NCI-H446 (cell line): ENCODE measurements at regions not wholly inside any gene's neighbourhood (a gene's known extent, or its start where the extent isn't known, plus 50 kb on each side); places are given as distances from the start of the nearest gene placed in this dataset.
"Not testable (repeated sequence)": the region's sequence is repeated elsewhere in the genome, so short reads cannot be mapped to it uniquely, and the experiment has no call there.

ENCODE experiments used
- DNase-seq, 2 experiments: peaks; one replicate each; lab custom pipeline; 2025; lab: John Stamatoyannopoulos, UW

GRCh38 chr15:96125721-96126415 lies 204.6 kb upstream of the NR2F2 start:
- no peak for DNase-seq

- no peak for DNase-seq
Observed at GRCh38 chr15:96126859-96127258, 203.6 kb upstream of the NR2F2 start.

GRCh38 chr15:96130734-96131133 lies 199.8 kb upstream of the NR2F2 start:
- no peak for DNase-seq

DNA sequence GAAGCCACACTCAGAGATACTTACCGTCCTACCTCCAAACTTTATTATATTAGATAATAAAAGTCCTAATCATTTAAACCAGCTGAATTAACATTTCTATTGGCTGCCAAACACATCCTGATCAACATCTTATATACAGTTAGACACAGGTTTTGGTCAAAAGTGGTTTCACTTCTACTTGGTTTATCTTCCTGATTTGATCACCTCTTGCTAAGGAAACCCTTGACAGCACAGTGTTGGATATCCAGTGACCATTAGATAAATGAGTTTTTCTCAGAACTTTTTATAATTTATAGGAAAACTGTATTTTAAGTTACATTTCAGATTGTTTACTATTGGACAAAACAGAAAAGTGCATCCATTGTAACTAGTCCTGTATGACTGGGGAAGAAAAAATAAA lies 198.4 kb upstream of the NR2F2 start:
- DNase-seq, result no peak

DNA sequence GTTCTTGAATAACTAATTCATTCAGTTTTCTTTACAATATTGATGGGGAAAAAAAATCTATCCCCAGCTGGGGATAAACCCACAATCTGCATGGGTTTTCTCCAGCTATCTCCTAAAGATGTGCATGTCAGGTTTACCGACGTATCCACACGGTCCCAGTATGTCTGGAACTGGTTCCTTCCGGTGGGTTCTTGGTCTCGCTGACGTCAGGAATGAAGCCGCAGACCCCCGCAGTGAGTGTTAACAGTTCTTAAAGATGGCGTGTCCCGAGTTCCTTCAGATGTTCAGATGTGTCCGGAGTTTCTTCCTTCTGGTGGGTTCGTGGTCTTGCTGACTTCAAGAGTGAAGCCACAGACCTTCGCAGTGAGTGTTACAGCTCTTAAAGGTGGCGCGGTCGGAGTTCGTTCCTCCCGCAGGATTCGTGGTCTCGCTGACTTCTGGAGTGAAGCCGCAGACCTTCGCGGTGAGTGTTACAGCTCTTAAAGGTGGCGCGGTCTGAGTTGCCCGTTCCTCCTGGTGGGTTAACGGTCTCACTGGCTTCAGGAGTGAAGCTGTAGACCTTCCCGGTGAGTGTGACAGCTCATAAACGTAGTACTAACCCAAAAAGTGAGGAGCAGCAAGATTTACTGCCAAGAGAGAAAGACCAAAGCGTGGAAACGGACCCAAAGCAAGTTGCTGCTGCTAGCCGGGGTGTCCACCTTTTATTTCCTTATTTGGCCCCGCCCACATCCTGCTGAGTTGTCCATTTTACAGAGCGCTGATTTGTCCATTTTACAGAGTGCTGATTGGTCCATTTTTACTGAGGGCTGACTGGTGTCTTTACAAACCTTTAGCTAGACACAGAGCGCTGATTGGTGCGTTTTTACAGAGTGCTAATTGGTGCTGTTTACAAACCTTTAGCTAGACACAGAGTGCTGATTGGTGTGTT lies 195.1 kb upstream of the NR2F2 start:
- no peak for DNase-seq

DNA sequence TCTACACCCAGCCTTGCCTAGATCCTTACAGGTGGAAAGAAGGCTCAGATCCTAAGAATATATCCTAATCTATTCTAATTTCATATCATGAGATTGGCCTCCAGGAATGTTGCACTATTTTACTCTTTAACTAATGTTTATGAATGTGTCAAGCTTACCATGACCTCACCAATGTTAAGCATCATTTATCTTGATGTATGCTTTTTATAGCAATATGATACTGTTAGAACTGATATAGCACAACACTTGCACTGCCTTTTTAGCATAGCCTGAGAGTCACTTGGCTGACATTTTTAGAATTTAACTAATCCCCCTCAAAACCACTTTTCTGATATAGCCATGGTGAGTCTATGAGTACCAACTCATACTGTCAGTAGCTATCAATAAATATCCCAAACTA lies 191.5 kb upstream of the NR2F2 start:
- DNase-seq, result no peak

DNA sequence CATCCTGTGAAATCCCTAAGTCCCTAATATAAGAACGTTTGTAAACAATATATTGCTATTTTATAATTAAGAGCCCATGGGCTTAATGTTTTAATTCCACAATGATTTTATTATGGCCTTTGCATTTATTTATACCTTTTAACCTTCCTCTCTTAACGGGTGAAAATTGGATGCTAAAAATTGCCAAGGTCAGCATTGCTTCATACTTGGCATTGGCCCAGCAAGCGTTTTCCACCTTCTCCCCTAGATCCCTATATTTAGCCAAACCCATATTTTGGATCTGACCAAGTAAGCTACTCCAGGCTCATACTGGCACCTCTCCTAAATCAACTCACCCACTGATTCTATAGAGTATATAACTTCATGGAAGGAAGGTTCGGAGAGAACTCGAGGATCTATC lies 188.0 kb upstream of the NR2F2 start:
- no peak for DNase-seq

- no peak for DNase-seq
Observed at GRCh38 chr15:96144734-96145133, 185.8 kb upstream of the NR2F2 start.

GRCh38 chr15:96146726-96147125 lies 183.8 kb upstream of the NR2F2 start:
- no peak for DNase-seq

GRCh38 chr15:96147267-96147666 lies 183.2 kb upstream of the NR2F2 start:
- no peak for DNase-seq

GRCh38 chr15:96150254-96150653 lies 180.2 kb upstream of the NR2F2 start:
- no peak for DNase-seq

DNA sequence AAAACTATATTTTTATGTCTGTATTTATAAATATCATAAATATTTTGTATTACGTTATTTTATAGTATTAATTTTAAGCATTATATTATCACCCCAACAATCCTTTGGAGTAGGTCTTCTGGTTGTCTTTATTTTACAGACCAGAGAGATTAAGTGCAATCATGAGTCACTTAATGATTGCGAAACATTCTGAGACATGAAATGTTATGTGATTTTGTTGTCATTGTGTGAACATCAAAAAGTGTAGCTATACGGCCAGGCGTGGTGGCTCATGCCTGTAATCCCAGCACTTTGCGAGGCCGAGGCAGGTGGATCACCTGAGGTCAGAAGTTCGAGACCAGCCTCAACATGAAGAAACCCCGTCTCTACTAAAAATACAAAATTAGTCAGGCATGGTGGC lies 178.8 kb upstream of the NR2F2 start:
- DNase-seq, result not testable (repeated sequence)

- DNase-seq, result no peak
Observed at GRCh38 chr15:96153929-96154328, 176.6 kb upstream of the NR2F2 start.

DNA sequence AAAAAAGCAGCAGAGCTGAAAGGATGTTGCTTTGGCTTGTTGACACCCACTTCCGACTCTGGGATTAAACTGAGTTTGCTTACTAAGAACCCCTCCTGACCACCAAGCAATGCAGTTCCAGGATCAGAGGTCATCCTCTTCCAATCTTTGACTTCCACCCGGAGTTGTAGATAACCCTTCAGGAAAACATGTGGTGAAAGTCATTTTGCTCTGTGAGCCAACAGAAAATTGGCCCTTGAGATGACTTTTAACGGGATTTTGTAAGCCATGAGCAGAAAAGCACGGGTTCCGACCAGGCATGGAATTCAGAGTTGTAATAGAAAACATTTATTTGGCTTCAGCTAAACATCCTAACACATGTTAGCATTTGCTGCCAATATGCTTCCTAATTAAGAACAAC lies 171.6 kb upstream of the NR2F2 start:
- DNase-seq, result no peak

- no peak for DNase-seq
Observed at GRCh38 chr15:96160269-96160668, 170.2 kb upstream of the NR2F2 start.

DNA sequence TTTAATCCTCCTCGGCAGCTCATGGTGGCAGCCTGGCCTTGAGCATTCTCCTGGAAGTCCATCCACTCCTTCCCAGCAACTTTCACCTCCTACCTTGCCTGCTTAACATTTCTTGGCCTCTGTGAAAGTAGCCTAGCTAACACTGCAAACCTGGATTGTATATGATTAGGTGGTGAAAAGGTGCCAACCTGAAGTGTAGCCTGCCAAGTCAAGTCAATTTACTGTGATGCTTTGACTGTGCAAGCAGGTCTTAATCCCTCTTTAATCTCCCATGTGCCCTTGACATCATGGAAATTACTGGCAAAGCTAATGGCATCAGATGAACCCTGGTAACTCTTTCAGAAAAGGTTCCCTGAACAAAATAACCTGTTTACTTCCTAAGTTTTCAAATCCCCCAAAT lies 169.7 kb upstream of the NR2F2 start:
- no peak for DNase-seq

DNA sequence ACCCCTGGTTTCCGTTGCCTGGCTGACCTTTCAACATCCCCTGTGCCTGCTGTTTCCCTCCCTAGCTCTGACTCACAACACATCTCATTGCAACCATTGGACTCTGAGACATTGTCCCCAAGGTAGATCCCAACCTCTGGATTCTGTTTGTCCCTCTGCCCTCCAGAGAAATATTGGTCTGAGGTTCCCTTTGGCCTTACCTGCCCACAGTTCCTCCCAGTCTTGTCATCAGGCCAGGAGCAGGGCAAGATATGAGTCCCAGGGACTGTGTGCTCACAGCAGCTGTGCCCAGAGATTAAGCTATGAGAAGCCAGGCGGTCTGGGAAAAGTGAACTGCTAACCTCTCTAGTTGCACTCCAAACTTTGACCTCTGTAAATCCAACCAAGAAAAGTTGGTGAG lies 168.2 kb upstream of the NR2F2 start:
- no peak for DNase-seq

GRCh38 chr15:96165081-96165480 lies 165.4 kb upstream of the NR2F2 start:
- no peak for DNase-seq

DNA sequence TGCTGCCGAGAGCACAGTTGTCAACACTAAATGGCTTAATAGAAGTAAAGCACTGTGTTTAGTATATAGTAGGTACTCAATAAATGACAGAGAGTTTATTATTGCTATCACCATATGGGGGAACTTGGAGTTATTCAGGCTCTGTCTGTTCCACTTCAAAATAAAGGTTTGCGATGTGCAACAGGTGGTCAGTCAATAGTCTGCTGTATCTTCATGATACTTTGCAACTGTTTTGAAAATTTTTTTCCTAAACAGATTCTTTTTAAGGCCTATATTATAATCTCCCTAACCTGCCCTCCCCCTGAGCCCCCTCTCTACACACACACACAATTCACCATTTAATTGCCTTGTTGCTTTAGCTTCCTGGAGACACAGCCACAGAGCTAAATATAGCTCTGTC lies 164.7 kb upstream of the NR2F2 start:
- DNase-seq, result no peak

DNA sequence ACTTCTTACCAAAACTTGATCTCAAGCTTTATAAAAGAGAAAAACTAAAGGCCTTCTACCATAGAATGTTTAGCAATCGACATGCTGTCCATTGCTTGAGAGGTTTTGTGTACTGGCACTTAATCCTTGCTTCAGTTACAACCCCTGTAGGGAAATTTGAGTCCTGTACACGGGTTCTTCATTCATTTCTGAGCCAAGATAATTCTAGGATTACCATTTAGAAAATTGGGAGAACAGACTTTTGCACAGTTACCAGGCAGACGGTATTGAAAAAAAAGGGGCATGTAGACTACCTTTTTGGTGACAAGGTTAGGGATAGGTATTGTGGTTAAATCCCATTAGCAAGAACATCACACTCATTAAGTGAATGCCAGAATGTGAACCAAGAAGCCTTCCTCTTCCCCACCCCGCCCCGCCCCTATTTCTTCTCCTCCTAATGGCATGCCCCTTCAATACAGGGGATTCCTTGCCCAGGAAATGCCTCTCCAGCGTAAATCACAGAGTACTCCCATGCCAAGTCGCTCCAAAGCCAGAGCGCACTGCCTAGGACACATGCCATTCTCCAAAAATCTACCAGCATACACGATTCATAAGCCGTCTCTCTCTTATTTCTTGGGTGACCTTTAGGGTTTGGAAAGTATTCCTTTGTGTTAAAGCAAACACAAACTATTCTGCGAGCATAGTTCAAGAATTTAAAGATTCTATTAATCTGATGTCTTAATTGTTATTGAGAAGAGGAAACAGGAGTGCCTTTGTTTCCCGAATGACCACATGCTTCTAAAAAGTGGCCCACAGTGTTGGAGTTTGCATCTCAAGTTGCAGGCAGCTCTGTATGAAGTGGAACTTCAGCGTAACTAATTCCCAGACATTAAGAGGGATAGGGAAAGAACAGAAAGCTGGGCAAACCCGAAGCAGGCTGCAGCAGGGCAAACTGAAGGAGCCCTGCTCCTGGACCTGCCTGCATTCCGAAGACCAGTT lies 164.0 kb upstream of the NR2F2 start:
- no peak for DNase-seq

- not testable (repeated sequence) for DNase-seq
Observed at GRCh38 chr15:96170616-96170978, 159.9 kb upstream of the NR2F2 start.
